ENCODE measurements at regions not wholly inside any gene's neighbourhood (a gene's known extent, or its start where the extent isn't known, plus 50 kb on each side); places are given as distances from the start of the nearest gene placed in this dataset.

DNA sequence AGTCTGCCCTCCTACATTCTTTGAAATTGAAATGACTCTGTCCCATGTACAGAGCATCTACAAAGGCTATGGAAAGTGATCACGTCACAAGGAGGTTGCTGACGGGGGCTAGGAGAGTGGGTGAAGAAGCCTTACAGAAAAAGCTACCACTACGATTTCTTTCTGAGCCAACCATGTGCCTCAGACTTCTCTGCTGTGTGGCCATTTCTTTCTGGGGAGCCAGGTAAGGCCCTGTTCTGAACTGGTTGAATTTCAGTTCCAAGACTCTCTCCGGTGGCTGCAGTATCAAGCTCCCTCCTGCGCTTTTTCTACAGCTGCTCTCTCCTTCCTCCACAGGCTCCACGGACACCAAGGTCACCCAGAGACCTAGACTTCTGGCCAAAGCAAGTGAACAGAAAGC is 112.5 kb upstream of the PRSS1 start:
- TF ChIP-seq, protein P1, sequence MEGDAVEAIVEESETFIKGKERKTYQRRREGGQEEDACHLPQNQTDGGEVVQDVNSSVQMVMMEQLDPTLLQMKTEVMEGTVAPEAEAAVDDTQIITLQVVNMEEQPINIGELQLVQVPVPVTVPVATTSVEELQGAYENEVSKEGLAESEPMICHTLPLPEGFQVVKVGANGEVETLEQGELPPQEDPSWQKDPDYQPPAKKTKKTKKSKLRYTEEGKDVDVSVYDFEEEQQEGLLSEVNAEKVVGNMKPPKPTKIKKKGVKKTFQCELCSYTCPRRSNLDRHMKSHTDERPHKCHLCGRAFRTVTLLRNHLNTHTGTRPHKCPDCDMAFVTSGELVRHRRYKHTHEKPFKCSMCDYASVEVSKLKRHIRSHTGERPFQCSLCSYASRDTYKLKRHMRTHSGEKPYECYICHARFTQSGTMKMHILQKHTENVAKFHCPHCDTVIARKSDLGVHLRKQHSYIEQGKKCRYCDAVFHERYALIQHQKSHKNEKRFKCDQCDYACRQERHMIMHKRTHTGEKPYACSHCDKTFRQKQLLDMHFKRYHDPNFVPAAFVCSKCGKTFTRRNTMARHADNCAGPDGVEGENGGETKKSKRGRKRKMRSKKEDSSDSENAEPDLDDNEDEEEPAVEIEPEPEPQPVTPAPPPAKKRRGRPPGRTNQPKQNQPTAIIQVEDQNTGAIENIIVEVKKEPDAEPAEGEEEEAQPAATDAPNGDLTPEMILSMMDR (IDR thresholded peaks at IDR 0.05): no peak
- TF ChIP-seq ZBTB21 (CRISPR knock-in tag; IDR thresholded peaks at IDR 0.05; ENCODE audit: borderline replicate concordance): no peak
- TF ChIP-seq, protein P2, sequence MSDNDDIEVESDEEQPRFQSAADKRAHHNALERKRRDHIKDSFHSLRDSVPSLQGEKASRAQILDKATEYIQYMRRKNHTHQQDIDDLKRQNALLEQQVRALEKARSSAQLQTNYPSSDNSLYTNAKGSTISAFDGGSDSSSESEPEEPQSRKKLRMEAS (CRISPR knock-in tag; IDR thresholded peaks at IDR 0.05): no peak
- TF ChIP-seq SMAD4 (CRISPR knock-in tag; IDR thresholded peaks at IDR 0.05): no peak
